SK-N-SH treated with all-trans-retinoic acid at 6 μM for 48 hours (cell line): ENCODE measurements at regions not wholly inside any gene's neighbourhood (a gene's known extent, or its start where the extent isn't known, plus 50 kb on each side); places are given as distances from the start of the nearest gene placed in this dataset.

Experiments
- ARNTL ChIP-seq: fragments of 450-650 bp; formaldehyde crosslinking; IDR thresholded peaks from 2 replicates; pipeline ENCODE4 v1.5.0; 2020; ENCODE audit warnings: low read depth, mild to moderate bottlenecking, moderate library complexity, borderline replicate concordance
- ESRRG ChIP-seq: fragments of 250-450 bp; sonication (Bioruptor Pico); IDR thresholded peaks from 2 replicates; pipeline ENCODE4 v1.6.1; 2021; ENCODE audit warnings: mild to moderate bottlenecking
- GLIS3 ChIP-seq: fragments of 250-450 bp; sonication (Bioruptor Pico); IDR thresholded peaks from 2 replicates; pipeline ENCODE4 v1.5.0; 2020; ENCODE audit warnings: mild to moderate bottlenecking, moderate library complexity
- RARB ChIP-seq: fragments of 250-450 bp; sonication (Bioruptor Pico); IDR thresholded peaks from 2 replicates; pipeline ENCODE4 v1.8.0; 2021; ENCODE audit warnings: mild to moderate bottlenecking, moderate library complexity
- SNAI2 ChIP-seq: fragments of 250-450 bp; sonication (Bioruptor Pico); IDR thresholded peaks from 2 replicates; pipeline ENCODE4 v1.5.0; 2020; ENCODE audit warnings: mild to moderate bottlenecking, moderate library complexity
- TOX ChIP-seq: fragments of 250-450 bp; sonication (Bioruptor Pico); IDR thresholded peaks from 2 replicates; pipeline ENCODE4 v1.8.0; 2021; ENCODE audit warnings: mild to moderate bottlenecking, moderate library complexity, borderline replicate concordance
- ZC3H10 ChIP-seq: fragments of 250-450 bp; sonication (Bioruptor Pico); IDR thresholded peaks from 2 replicates; pipeline ENCODE4 v1.5.1; 2021; ENCODE audit warnings: mild to moderate bottlenecking, moderate library complexity
- ZFP3 ChIP-seq: fragments of 250-450 bp; sonication (Bioruptor Pico); IDR thresholded peaks from 2 replicates; pipeline ENCODE4 v1.5.0; 2020; ENCODE audit warnings: mild to moderate bottlenecking, moderate library complexity
- TF ChIP-seq, protein P1 (sequence below): fragments of 250-450 bp; sonication (Bioruptor Pico); IDR thresholded peaks from 2 replicates; pipeline ENCODE4 v1.5.1; 2020; ENCODE audit warnings: low read depth, mild to moderate bottlenecking, moderate library complexity
- TF ChIP-seq, protein P2 (sequence below): fragments of 250-450 bp; sonication (Bioruptor Pico); IDR thresholded peaks from 2 replicates; pipeline ENCODE4 v1.5.0; 2020; ENCODE audit warnings: mild to moderate bottlenecking, moderate library complexity
- TF ChIP-seq, protein P3 (sequence below): fragments of 250-450 bp; sonication (Bioruptor Pico); IDR thresholded peaks from 2 replicates; pipeline ENCODE4 v1.8.0; 2020; ENCODE audit warnings: mild to moderate bottlenecking, moderate library complexity, borderline replicate concordance

DNA sequence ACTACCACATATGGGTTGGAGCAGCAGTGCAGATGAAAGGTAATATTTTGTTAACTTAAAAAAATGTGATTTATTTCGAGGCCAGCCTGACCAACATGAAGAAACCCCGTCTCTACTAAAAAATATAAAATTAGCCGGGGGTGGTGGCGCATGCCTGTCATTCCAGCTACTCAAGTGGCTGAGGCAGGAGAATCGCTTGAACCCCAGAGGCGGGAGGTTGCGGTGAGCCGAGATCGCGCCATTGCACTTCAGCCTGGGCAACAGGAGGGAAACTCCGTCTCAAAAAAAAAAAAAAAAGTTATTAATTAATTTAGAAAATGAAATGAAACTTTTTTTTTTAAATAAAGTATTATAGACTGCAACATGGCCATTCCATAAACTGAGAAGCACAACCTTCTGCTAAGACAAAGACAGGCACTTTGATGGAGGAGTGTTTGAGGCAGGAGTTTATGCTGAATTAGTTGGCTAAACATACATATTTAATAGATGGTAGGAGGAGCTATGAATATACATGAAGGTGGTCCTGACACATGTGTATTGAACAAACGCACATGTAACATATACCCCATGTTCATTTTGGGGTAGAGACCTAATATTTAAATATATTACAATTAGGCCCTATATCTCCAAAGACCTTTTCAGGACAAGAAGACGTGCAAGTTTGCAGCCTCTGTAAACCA, 1485.3 kb upstream of the MIR17HG start:
- TF ChIP-seq ZC3H10 (CRISPR knock-in tag) = no peak
- TF ChIP-seq ESRRG (CRISPR knock-in tag) = no peak
- TF ChIP-seq SNAI2 (CRISPR knock-in tag) = no peak
- TF ChIP-seq RARB (CRISPR knock-in tag) = no peak
- TF ChIP-seq ZFP3 = no peak
- TF ChIP-seq, protein P1, sequence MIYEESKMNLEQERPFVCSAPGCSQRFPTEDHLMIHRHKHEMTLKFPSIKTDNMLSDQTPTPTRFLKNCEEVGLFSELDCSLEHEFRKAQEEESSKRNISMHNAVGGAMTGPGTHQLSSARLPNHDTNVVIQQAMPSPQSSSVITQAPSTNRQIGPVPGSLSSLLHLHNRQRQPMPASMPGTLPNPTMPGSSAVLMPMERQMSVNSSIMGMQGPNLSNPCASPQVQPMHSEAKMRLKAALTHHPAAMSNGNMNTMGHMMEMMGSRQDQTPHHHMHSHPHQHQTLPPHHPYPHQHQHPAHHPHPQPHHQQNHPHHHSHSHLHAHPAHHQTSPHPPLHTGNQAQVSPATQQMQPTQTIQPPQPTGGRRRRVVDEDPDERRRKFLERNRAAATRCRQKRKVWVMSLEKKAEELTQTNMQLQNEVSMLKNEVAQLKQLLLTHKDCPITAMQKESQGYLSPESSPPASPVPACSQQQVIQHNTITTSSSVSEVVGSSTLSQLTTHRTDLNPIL (CRISPR knock-in tag) = no peak
- TF ChIP-seq, protein P2, sequence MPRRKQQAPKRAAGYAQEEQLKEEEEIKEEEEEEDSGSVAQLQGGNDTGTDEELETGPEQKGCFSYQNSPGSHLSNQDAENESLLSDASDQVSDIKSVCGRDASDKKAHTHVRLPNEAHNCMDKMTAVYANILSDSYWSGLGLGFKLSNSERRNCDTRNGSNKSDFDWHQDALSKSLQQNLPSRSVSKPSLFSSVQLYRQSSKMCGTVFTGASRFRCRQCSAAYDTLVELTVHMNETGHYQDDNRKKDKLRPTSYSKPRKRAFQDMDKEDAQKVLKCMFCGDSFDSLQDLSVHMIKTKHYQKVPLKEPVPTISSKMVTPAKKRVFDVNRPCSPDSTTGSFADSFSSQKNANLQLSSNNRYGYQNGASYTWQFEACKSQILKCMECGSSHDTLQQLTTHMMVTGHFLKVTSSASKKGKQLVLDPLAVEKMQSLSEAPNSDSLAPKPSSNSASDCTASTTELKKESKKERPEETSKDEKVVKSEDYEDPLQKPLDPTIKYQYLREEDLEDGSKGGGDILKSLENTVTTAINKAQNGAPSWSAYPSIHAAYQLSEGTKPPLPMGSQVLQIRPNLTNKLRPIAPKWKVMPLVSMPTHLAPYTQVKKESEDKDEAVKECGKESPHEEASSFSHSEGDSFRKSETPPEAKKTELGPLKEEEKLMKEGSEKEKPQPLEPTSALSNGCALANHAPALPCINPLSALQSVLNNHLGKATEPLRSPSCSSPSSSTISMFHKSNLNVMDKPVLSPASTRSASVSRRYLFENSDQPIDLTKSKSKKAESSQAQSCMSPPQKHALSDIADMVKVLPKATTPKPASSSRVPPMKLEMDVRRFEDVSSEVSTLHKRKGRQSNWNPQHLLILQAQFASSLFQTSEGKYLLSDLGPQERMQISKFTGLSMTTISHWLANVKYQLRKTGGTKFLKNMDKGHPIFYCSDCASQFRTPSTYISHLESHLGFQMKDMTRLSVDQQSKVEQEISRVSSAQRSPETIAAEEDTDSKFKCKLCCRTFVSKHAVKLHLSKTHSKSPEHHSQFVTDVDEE (CRISPR knock-in tag) = no peak
- no peak for TF ChIP-seq TOX (CRISPR knock-in tag)
- TF ChIP-seq GLIS3 (CRISPR knock-in tag) = no peak
- TF ChIP-seq ARNTL = no peak
- TF ChIP-seq, protein P3, sequence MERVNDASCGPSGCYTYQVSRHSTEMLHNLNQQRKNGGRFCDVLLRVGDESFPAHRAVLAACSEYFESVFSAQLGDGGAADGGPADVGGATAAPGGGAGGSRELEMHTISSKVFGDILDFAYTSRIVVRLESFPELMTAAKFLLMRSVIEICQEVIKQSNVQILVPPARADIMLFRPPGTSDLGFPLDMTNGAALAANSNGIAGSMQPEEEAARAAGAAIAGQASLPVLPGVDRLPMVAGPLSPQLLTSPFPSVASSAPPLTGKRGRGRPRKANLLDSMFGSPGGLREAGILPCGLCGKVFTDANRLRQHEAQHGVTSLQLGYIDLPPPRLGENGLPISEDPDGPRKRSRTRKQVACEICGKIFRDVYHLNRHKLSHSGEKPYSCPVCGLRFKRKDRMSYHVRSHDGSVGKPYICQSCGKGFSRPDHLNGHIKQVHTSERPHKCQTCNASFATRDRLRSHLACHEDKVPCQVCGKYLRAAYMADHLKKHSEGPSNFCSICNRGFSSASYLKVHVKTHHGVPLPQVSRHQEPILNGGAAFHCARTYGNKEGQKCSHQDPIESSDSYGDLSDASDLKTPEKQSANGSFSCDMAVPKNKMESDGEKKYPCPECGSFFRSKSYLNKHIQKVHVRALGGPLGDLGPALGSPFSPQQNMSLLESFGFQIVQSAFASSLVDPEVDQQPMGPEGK = no peak
